ENCODE measurements at regions not wholly inside any gene's neighbourhood (a gene's known extent, or its start where the extent isn't known, plus 50 kb on each side); places are given as distances from the start of the nearest gene placed in this dataset.

DNA sequence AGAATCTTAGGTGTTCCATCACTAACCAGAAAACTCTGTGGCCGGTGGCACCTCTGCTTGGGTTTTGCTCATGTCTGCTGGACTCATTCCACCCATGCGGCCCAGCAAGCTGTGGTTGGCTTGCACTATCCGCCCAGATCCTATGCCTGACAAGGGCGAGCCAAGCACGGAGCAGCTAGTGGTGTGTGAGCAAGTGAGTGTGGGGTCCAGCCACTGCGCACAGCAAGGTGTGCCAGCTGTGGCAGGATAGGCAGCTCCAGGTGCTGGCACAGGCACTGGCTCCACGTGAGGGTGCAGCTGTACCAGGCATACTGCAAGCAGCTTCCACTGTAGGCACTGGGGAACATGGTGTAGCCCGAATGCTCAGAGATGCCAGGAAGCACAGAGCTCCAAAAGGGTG lies 813.7 kb upstream of the CNTN5 start:
- TF ChIP-seq, protein P1, sequence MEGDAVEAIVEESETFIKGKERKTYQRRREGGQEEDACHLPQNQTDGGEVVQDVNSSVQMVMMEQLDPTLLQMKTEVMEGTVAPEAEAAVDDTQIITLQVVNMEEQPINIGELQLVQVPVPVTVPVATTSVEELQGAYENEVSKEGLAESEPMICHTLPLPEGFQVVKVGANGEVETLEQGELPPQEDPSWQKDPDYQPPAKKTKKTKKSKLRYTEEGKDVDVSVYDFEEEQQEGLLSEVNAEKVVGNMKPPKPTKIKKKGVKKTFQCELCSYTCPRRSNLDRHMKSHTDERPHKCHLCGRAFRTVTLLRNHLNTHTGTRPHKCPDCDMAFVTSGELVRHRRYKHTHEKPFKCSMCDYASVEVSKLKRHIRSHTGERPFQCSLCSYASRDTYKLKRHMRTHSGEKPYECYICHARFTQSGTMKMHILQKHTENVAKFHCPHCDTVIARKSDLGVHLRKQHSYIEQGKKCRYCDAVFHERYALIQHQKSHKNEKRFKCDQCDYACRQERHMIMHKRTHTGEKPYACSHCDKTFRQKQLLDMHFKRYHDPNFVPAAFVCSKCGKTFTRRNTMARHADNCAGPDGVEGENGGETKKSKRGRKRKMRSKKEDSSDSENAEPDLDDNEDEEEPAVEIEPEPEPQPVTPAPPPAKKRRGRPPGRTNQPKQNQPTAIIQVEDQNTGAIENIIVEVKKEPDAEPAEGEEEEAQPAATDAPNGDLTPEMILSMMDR (conservative IDR thresholded peaks at IDR 0.05; ENCODE audit: low read depth, low read length), result no peak
- TF ChIP-seq, protein P2, sequence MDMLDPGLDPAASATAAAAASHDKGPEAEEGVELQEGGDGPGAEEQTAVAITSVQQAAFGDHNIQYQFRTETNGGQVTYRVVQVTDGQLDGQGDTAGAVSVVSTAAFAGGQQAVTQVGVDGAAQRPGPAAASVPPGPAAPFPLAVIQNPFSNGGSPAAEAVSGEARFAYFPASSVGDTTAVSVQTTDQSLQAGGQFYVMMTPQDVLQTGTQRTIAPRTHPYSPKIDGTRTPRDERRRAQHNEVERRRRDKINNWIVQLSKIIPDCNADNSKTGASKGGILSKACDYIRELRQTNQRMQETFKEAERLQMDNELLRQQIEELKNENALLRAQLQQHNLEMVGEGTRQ (IDR thresholded peaks at IDR 0.05; ENCODE audit: low read depth, low read length), result no peak
- TF ChIP-seq, protein P3, sequence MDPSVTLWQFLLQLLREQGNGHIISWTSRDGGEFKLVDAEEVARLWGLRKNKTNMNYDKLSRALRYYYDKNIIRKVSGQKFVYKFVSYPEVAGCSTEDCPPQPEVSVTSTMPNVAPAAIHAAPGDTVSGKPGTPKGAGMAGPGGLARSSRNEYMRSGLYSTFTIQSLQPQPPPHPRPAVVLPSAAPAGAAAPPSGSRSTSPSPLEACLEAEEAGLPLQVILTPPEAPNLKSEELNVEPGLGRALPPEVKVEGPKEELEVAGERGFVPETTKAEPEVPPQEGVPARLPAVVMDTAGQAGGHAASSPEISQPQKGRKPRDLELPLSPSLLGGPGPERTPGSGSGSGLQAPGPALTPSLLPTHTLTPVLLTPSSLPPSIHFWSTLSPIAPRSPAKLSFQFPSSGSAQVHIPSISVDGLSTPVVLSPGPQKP (IDR thresholded peaks at IDR 0.05; ENCODE audit: borderline replicate concordance, low read depth, low read length), result no peak
- TF ChIP-seq RAD21 (IDR thresholded peaks at IDR 0.05; ENCODE audit: low read length) (no peak), CEBPB (IDR thresholded peaks at IDR 0.05; ENCODE audit: low read depth, low read length) (no peak), POLR2A (IDR thresholded peaks at IDR 0.05; ENCODE audit: low read depth, low read length) (no peak), NFE2L2 (IDR thresholded peaks at IDR 0.05; ENCODE audit: low read depth, low read length) (no peak), CHD1 (IDR thresholded peaks at IDR 0.05; ENCODE audit: low read depth, low read length) (no peak), BHLHE40 (IDR thresholded peaks at IDR 0.05; ENCODE audit: low read depth, low read length) (no peak), RCOR1 (IDR thresholded peaks at IDR 0.05; ENCODE audit: insufficient replicate concordance, low read length) (no peak), RFX5 (IDR thresholded peaks at IDR 0.05; ENCODE audit: low read depth, low read length) (no peak), SMC3 (IDR thresholded peaks at IDR 0.05; ENCODE audit: low read depth, low read length) (no peak)

All from IMR-90 (cell line).